ENCODE measurements at regions not wholly inside any gene's neighbourhood (a gene's known extent, or its start where the extent isn't known, plus 50 kb on each side); places are given as distances from the start of the nearest gene placed in this dataset.

DNA sequence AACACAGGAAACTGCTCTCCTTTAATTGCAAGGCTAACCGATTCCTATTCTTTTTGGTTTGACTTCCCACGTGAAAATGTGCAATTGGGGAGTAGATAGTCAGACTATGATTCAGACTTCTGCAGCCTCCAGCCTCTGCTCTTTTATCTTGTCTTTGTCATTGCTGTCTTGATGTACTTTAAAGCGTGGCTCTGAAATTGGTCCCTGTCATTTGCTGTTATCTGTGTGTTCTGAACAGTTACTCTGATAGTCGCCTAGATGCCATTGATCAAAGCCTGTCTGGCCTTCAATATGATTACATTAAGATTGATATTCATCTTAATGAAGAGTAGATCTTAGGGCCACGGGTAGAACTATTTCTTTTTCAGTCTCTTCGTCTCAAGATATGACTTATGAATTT, 799.2 kb downstream of the REEP3 start:
- H3K9me3 Mint-ChIP-seq, result peaks cover 3% of the 10 kb centered on the region; the same call in 2 of the 3 replicates
- no peaks in the 10 kb centered on the region for H3K27me3 Mint-ChIP-seq (ENCODE audit: insufficient read depth, low read depth, poor library complexity)
- Histone ChIP-seq H3K9me2 (ENCODE audit: insufficient read depth) (no peaks in the 10 kb centered on the region), H3K27me3 (ENCODE audit: insufficient read depth) (no peaks in the 10 kb centered on the region), H3K4me1 (ENCODE audit: insufficient read depth) (no peaks in the 10 kb centered on the region), H3K4me2 (no peak overlapping the region), H3K36me3 (ENCODE audit: insufficient read depth) (no peaks in the 10 kb centered on the region), H3F3A (replicated peaks; ENCODE audit: low read depth) (no peaks in the 10 kb centered on the region), H3K4me3 (no peak overlapping the region), H3K27ac (ENCODE audit: low read depth) (no peak overlapping the region), H4K20me1 (replicated peaks; ENCODE audit: insufficient read depth) (no peaks in the 10 kb centered on the region), H2AFZ (no peak overlapping the region), H3K79me2 (replicated peaks; ENCODE audit: insufficient read depth) (no peaks in the 10 kb centered on the region)
- TF ChIP-seq JUNB (IDR thresholded peaks at IDR 0.05; ENCODE audit: unreplicated experiment), result no peak
- TF ChIP-seq EZH2phosphoT487 (IDR thresholded peaks at IDR 0.05; ENCODE audit: unreplicated experiment), result no peak
- TF ChIP-seq POLR2AphosphoS5 (IDR thresholded peaks at IDR 0.05; ENCODE audit: low read depth), result no peak
- no peak for TF ChIP-seq CREB1 (CRISPR knock-in tag; IDR thresholded peaks at IDR 0.05; ENCODE audit: low read depth)
- TF ChIP-seq EZH2 (IDR thresholded peaks at IDR 0.05; ENCODE audit: low read depth, unreplicated experiment), result no peak
- TF ChIP-seq, protein P1, sequence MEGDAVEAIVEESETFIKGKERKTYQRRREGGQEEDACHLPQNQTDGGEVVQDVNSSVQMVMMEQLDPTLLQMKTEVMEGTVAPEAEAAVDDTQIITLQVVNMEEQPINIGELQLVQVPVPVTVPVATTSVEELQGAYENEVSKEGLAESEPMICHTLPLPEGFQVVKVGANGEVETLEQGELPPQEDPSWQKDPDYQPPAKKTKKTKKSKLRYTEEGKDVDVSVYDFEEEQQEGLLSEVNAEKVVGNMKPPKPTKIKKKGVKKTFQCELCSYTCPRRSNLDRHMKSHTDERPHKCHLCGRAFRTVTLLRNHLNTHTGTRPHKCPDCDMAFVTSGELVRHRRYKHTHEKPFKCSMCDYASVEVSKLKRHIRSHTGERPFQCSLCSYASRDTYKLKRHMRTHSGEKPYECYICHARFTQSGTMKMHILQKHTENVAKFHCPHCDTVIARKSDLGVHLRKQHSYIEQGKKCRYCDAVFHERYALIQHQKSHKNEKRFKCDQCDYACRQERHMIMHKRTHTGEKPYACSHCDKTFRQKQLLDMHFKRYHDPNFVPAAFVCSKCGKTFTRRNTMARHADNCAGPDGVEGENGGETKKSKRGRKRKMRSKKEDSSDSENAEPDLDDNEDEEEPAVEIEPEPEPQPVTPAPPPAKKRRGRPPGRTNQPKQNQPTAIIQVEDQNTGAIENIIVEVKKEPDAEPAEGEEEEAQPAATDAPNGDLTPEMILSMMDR (conservative IDR thresholded peaks at IDR 0.05; ENCODE audit: low read depth in 2 of 2), result no peak
- TF ChIP-seq ZNF114 (CRISPR knock-in tag; IDR thresholded peaks at IDR 0.05), result no peak
- TF ChIP-seq STAT1 (IDR thresholded peaks at IDR 0.05; ENCODE audit: unreplicated experiment), result no peak
- TF ChIP-seq, protein P2, sequence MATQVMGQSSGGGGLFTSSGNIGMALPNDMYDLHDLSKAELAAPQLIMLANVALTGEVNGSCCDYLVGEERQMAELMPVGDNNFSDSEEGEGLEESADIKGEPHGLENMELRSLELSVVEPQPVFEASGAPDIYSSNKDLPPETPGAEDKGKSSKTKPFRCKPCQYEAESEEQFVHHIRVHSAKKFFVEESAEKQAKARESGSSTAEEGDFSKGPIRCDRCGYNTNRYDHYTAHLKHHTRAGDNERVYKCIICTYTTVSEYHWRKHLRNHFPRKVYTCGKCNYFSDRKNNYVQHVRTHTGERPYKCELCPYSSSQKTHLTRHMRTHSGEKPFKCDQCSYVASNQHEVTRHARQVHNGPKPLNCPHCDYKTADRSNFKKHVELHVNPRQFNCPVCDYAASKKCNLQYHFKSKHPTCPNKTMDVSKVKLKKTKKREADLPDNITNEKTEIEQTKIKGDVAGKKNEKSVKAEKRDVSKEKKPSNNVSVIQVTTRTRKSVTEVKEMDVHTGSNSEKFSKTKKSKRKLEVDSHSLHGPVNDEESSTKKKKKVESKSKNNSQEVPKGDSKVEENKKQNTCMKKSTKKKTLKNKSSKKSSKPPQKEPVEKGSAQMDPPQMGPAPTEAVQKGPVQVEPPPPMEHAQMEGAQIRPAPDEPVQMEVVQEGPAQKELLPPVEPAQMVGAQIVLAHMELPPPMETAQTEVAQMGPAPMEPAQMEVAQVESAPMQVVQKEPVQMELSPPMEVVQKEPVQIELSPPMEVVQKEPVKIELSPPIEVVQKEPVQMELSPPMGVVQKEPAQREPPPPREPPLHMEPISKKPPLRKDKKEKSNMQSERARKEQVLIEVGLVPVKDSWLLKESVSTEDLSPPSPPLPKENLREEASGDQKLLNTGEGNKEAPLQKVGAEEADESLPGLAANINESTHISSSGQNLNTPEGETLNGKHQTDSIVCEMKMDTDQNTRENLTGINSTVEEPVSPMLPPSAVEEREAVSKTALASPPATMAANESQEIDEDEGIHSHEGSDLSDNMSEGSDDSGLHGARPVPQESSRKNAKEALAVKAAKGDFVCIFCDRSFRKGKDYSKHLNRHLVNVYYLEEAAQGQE (IDR thresholded peaks at IDR 0.05; ENCODE audit: unreplicated experiment), result no peak
- TF ChIP-seq ZNF331 (CRISPR knock-in tag; IDR thresholded peaks at IDR 0.05; ENCODE audit: low read depth), result no peak
- TF ChIP-seq, protein P3, sequence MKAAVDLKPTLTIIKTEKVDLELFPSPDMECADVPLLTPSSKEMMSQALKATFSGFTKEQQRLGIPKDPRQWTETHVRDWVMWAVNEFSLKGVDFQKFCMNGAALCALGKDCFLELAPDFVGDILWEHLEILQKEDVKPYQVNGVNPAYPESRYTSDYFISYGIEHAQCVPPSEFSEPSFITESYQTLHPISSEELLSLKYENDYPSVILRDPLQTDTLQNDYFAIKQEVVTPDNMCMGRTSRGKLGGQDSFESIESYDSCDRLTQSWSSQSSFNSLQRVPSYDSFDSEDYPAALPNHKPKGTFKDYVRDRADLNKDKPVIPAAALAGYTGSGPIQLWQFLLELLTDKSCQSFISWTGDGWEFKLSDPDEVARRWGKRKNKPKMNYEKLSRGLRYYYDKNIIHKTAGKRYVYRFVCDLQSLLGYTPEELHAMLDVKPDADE (IDR thresholded peaks at IDR 0.05), result no peak
- TF ChIP-seq, protein P4, sequence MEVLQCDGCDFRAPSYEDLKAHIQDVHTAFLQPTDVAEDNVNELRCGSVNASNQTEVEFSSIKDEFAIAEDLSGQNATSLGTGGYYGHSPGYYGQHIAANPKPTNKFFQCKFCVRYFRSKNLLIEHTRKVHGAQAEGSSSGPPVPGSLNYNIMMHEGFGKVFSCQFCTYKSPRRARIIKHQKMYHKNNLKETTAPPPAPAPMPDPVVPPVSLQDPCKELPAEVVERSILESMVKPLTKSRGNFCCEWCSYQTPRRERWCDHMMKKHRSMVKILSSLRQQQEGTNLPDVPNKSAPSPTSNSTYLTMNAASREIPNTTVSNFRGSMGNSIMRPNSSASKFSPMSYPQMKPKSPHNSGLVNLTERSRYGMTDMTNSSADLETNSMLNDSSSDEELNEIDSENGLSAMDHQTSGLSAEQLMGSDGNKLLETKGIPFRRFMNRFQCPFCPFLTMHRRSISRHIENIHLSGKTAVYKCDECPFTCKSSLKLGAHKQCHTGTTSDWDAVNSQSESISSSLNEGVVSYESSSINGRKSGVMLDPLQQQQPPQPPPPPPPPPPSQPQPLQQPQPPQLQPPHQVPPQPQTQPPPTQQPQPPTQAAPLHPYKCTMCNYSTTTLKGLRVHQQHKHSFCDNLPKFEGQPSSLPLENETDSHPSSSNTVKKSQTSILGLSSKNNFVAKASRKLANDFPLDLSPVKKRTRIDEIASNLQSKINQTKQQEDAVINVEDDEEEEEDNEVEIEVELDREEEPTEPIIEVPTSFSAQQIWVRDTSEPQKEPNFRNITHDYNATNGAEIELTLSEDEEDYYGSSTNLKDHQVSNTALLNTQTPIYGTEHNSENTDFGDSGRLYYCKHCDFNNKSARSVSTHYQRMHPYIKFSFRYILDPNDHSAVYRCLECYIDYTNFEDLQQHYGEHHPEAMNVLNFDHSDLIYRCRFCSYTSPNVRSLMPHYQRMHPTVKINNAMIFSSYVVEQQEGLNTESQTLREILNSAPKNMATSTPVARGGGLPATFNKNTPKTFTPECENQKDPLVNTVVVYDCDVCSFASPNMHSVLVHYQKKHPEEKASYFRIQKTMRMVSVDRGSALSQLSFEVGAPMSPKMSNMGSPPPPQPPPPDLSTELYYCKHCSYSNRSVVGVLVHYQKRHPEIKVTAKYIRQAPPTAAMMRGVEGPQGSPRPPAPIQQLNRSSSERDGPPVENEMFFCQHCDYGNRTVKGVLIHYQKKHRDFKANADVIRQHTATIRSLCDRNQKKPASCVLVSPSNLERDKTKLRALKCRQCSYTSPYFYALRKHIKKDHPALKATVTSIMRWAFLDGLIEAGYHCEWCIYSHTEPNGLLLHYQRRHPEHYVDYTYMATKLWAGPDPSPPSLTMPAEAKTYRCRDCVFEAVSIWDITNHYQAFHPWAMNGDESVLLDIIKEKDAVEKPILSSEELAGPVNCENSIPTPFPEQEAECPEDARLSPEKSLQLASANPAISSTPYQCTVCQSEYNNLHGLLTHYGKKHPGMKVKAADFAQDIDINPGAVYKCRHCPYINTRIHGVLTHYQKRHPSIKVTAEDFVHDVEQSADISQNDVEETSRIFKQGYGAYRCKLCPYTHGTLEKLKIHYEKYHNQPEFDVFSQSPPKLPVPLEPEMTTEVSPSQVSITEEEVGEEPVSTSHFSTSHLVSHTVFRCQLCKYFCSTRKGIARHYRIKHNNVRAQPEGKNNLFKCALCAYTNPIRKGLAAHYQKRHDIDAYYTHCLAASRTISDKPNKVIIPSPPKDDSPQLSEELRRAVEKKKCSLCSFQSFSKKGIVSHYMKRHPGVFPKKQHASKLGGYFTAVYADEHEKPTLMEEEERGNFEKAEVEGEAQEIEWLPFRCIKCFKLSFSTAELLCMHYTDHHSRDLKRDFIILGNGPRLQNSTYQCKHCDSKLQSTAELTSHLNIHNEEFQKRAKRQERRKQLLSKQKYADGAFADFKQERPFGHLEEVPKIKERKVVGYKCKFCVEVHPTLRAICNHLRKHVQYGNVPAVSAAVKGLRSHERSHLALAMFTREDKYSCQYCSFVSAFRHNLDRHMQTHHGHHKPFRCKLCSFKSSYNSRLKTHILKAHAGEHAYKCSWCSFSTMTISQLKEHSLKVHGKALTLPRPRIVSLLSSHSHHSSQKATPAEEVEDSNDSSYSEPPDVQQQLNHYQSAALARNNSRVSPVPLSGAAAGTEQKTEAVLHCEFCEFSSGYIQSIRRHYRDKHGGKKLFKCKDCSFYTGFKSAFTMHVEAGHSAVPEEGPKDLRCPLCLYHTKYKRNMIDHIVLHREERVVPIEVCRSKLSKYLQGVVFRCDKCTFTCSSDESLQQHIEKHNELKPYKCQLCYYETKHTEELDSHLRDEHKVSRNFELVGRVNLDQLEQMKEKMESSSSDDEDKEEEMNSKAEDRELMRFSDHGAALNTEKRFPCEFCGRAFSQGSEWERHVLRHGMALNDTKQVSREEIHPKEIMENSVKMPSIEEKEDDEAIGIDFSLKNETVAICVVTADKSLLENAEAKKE (CRISPR knock-in tag; IDR thresholded peaks at IDR 0.05), result no peak
- no peak for TF ChIP-seq NANOG (IDR thresholded peaks at IDR 0.05; ENCODE audit: borderline replicate concordance)
- no peak overlapping the region for H3K27ac Mint-ChIP-seq
- no peak for ATAC-seq
- H3K4me1 Mint-ChIP-seq, result no peaks in the 10 kb centered on the region
- no peaks in the 10 kb centered on the region for H3K36me3 Mint-ChIP-seq (ENCODE audit: low read depth)
- DNase-seq (ENCODE audit: low spot score), result no peak
- no peak overlapping the region for H3K4me3 Mint-ChIP-seq
